ENCODE measurements at regions not wholly inside any gene's neighbourhood (a gene's known extent, or its start where the extent isn't known, plus 50 kb on each side); places are given as distances from the start of the nearest gene placed in this dataset.

DNA sequence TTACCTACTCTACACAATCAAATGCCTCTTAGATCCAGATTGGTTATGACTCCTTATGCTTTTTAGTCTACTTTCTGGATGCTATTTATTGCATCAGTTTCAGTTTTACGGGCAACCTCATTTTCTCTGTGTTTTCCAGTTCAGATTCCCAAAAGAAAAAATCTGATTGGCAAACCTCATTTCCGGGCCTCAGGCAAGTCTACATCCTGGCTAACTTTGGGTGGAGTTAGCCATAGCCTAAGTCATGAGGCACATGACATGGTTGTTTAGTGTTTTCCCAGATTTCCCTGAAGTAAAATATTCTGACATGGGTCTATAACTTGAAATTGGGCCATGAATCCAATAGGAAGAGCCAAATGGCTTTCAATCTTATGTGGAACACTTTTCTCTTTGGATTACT, 339.7 kb downstream of the NUAK1 start:
- TF ChIP-seq CTCF (IDR thresholded peaks at IDR 0.05; ENCODE audit: insufficient read depth, low read depth, low read length), result no peak
- no peak overlapping the region for H3K4me3 ChIP-seq (ENCODE audit: low read depth, low read length)
- no peak for DNase-seq (ENCODE audit: low read depth)

DNA sequence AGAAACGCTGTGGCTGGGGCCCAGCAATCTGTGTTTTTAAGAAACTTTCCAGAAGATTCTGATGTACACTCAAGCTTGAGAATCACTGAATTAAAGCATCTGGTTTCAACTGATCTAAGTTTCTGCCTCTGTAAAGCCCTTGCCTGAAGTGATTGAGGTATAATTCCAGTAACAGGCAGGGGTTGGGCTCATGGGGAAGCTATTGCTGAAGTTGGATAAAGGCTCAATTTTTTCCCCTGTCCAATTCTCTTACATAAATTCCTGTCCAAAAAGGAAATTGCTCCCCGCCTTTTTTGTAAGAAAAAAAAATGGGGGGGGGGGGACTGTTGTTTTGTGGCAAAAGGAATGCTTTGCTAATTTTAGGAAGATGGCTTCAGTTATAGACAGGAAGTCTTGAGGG, 337.4 kb downstream of the NUAK1 start:
- no peak for TF ChIP-seq CTCF (IDR thresholded peaks at IDR 0.05; ENCODE audit: insufficient read depth, low read depth, low read length)
- H3K4me3 ChIP-seq (ENCODE audit: low read depth, low read length), result no peak overlapping the region
- no peak for DNase-seq (ENCODE audit: low read depth)

DNA sequence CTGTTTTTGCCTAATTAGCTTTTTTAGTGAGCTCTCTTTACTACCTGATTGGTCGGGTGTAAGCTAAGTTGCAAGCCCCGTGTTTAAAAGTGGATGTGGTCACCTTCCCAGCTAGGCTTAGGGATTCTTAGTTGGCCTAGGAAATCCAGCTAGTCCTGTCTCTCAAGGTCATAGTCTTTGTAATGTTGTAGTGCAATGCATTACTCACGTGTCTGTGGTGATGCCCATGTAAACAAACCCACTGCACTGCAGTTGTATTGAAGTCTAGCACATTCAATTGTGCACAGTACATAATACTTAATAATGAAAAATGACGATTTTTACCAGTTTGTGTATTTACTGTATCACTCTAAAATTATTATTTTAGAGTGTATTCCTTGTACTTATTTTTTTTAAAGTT, 335.5 kb downstream of the NUAK1 start:
- peak; percentile 24 for DNase-seq (ENCODE audit: low read depth)
- no peak for TF ChIP-seq CTCF (IDR thresholded peaks at IDR 0.05; ENCODE audit: insufficient read depth, low read depth, low read length)
- no peak overlapping the region for H3K4me3 ChIP-seq (ENCODE audit: low read depth, low read length)

DNA sequence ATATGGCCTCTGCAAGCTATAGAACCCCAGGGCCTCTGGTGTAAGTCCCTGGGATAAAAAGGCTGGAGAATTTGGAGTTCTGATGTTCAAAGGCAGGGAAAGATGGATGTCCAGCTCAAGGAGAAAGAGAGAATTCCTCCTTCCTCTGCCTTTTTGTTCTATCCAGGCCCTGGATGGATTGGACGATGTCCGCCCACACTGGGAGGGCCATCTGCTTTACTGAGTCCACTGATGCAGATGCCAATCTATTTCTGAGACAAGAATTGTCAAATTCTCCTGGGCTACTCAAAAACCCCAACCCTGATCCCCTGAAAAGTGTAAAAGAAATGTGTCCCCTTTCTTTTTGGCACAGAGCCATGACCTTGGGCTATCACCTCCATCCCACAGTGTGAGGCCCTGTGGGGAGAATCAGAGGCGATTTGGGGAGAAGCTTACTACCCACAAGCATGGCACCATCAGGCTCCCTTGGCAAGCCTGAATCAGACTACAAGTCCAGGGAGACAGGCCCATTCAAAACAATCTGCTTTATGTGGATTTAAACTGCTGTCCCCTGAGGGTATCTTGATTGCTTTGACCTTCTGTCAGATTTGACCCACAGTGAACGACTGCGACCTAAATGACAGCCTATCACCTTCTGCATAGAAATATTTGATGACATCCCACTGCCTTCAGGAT, 334.0 kb downstream of the NUAK1 start:
- H3K4me3 ChIP-seq (ENCODE audit: low read depth, low read length), result no peak overlapping the region
- TF ChIP-seq CTCF (IDR thresholded peaks at IDR 0.05; ENCODE audit: insufficient read depth, low read depth, low read length), result no peak
- DNase-seq (ENCODE audit: low read depth), result no peak

DNA sequence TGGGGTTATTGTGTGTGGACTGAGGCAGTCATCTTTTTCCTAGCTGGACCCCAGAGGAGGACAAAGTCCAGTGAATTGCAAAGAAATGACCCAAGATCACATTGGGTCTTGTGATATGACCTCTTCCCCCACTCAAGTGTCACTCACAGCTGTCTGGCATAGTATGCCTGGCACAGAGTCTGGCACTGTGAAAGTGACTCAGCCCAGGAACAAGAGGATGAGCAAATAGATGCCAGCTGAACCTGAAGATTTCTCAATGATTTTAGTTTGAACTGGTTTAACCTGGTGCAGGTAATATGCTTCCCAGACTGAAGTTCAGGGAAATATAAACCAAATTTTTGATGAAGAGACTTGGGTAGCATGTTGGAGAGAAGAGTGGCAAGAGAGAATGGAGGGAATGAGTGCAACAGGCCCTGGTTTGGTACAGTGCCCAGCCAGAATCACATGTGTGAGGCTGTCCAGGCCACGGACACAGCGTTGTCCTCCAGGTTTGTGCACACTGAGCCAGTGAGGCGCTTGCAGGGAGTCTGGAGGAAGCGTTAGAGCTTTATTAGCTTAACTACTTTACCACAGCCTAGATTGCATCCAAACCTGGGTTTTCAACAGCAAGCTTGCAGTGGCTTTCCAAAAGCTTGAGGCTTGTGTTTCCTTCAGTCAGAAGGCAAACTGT, 332.9 kb downstream of the NUAK1 start:
- no peak for TF ChIP-seq CTCF (IDR thresholded peaks at IDR 0.05; ENCODE audit: insufficient read depth, low read depth, low read length)
- no peak for DNase-seq (ENCODE audit: low read depth)
- no peak overlapping the region for H3K4me3 ChIP-seq (ENCODE audit: low read depth, low read length)

DNA sequence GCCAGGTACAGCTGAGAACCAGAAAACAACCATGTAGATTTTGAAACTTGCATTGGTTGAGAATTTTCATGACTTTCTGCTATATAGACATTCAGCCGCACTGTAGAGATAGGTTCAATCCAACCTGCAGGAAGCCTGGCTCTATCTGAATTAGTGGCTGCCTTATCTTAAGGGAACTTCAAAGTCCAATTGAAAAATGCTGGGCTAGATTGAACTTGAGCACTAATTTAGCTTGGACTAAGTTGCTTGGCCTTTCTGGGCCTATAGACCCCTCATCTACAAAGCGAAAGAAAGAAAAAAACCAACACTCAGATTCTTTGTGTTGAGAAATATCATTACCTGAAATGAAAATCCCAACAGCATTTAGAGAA, 332.4 kb downstream of the NUAK1 start:
- no peak for DNase-seq (ENCODE audit: low read depth)
- H3K4me3 ChIP-seq (ENCODE audit: low read depth, low read length), result no peak overlapping the region
- no peak for TF ChIP-seq CTCF (IDR thresholded peaks at IDR 0.05; ENCODE audit: insufficient read depth, low read depth, low read length)

DNA sequence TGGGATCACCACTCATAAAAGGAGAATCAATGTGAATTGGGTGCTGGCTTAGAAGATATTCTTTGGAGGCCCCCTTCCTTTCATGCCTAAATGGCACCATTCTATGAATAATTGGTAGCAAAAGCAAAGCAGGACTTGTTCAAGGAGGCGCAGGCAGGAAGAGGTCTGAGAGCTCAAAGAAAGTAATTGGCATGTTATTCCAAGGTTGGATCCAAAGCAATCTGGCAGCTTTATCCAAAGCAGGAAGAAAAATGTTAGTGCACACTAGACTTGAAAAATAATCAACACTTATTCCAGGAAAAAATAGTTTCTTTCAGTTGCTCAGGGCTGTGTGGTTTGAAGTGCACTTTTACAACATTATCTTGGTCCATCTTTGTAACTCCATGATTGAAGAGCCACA, 326.4 kb downstream of the NUAK1 start:
- H3K4me3 ChIP-seq (ENCODE audit: low read depth, low read length), result no peak overlapping the region
- no peak for TF ChIP-seq CTCF (IDR thresholded peaks at IDR 0.05; ENCODE audit: insufficient read depth, low read depth, low read length)
- DNase-seq (ENCODE audit: low read depth), result no peak

All from fibroblast of villous mesenchyme (primary cell).